Peyer's patch (tissue), 4 donors: ENCODE measurements at regions not wholly inside any gene's neighbourhood (a gene's known extent, or its start where the extent isn't known, plus 50 kb on each side); places are given as distances from the start of the nearest gene placed in this dataset.

Experiments used
- DNase-seq, 3 donors: peaks; one replicate each; pipeline ENCODE4 v3.0.0-alpha.2; 2017 to 2019
- H3K27ac ChIP-seq, 4 donors: fragments of 200-600 bp; sonication (generic); one replicate each; pipeline ENCODE4 v1.5.1; 2016 to 2019
- H3K27me3 ChIP-seq, 2 donors: fragments of 200-600 bp; sonication (generic); one replicate each; pipeline ENCODE4 v1.5.1; 2019
- H3K36me3 ChIP-seq, 3 donors: fragments of 200-600 bp; sonication (generic); one replicate each; pipeline ENCODE4 v1.5.1; 2016 to 2019
- H3K4me1 ChIP-seq, 4 donors: fragments of 200-600 bp; sonication (generic); one replicate each; pipeline ENCODE4 v1.5.1; 2016 to 2019
- H3K4me3 ChIP-seq, 4 donors: fragments of 200-600 bp; sonication (generic); 1 replicate in 3 of 4; 2 replicates in 1 of 4; pipeline ENCODE4 v1.5.1; 2016 to 2019; ENCODE audit warnings: mild to moderate bottlenecking in 1 of 4
- H3K9me3 ChIP-seq, 4 donors: fragments of 200-600 bp; sonication (generic); one replicate each; pipeline ENCODE4 v1.5.1; 2016 to 2019; ENCODE audit warnings: mild to moderate bottlenecking in 1 of 4
- CTCF ChIP-seq, 6 experiments: fragments of 450-650 bp in 4 of 6; fragments of 200-600 bp in 2 of 6; sonication (generic) in 1 of 6; IDR thresholded peaks; one replicate each; pipeline ENCODE4 v1.5.1; 2017 to 2019; ENCODE audit warnings: antibody characterized with exemption in 6 of 6, mild to moderate bottlenecking in 3 of 6, moderate library complexity in 1 of 6
- POLR2A ChIP-seq, 2 donors: fragments of 450-650 bp; IDR thresholded peaks; one replicate each; pipeline ENCODE4 v1.5.1; 2017; ENCODE audit warnings: antibody characterized with exemption in 2 of 2, mild to moderate bottlenecking in 2 of 2, moderate library complexity in 2 of 2

- no peak overlapping the region for H3K27ac ChIP-seq
- DNase-seq = no peak
- TF ChIP-seq POLR2A (IDR thresholded peaks at IDR 0.05) (no peak), CTCF (IDR thresholded peaks at IDR 0.05) (no peak)
- H3K27me3 ChIP-seq = no peaks in the 10 kb centered on the region
- H3K9me3 ChIP-seq = peaks cover 0 to 3% (median 0%) of the 10 kb centered on the region in 4 donors
- no peaks in the 10 kb centered on the region for H3K36me3 ChIP-seq
- no peaks in the 10 kb centered on the region for H3K4me1 ChIP-seq
- no peak overlapping the region for H3K4me3 ChIP-seq
These were observed 514.6 kb upstream of the FBXO33 start for GRCh38 chr14:39946807-39947206.

- Histone ChIP-seq H3K36me3 (no peaks in the 10 kb centered on the region), H3K4me1 (no peaks in the 10 kb centered on the region), H3K27me3 (no peaks in the 10 kb centered on the region), H3K27ac (no peak overlapping the region), H3K4me3 (no peak overlapping the region), H3K9me3 (no peaks in the 10 kb centered on the region)
- TF ChIP-seq POLR2A (IDR thresholded peaks at IDR 0.05) = no peak
- no peak for TF ChIP-seq CTCF (IDR thresholded peaks at IDR 0.05)
- no peak for DNase-seq
These were observed 506.8 kb upstream of the FBXO33 start for GRCh38 chr14:39939023-39939422.

- Histone ChIP-seq H3K9me3 (no peaks in the 10 kb centered on the region), H3K4me1 (no peaks in the 10 kb centered on the region), H3K27me3 (no peaks in the 10 kb centered on the region), H3K27ac (no peak overlapping the region), H3K36me3 (no peaks in the 10 kb centered on the region), H3K4me3 (no peak overlapping the region)
- DNase-seq = no peak
- no peak for TF ChIP-seq CTCF (IDR thresholded peaks at IDR 0.05)
- TF ChIP-seq POLR2A (IDR thresholded peaks at IDR 0.05) = no peak
These were observed 480.2 kb upstream of the FBXO33 start for GRCh38 chr14:39912192-39913100.

- no peak for DNase-seq
- H3K9me3 ChIP-seq = no peaks in the 10 kb centered on the region
- no peak overlapping the region for H3K4me3 ChIP-seq
- TF ChIP-seq CTCF (IDR thresholded peaks at IDR 0.05) = no peak
- H3K36me3 ChIP-seq = no peaks in the 10 kb centered on the region
- no peaks in the 10 kb centered on the region for H3K27me3 ChIP-seq
- no peak overlapping the region for H3K27ac ChIP-seq
- H3K4me1 ChIP-seq = no peaks in the 10 kb centered on the region
These were observed 465.4 kb upstream of the FBXO33 start for GRCh38 chr14:39897657-39898056.

- Histone ChIP-seq H3K36me3 (no peaks in the 10 kb centered on the region), H3K27ac (no peak overlapping the region), H3K9me3 (peaks cover 0 to 5% (median 0%) of the 10 kb centered on the region in 4 donors), H3K27me3 (no peaks in the 10 kb centered on the region), H3K4me3 (no peak overlapping the region), H3K4me1 (no peaks in the 10 kb centered on the region)
- DNase-seq = no peak
- no peak for TF ChIP-seq POLR2A (IDR thresholded peaks at IDR 0.05)
- no peak for TF ChIP-seq CTCF (IDR thresholded peaks at IDR 0.05)
These were observed 457.8 kb upstream of the FBXO33 start for GRCh38 chr14:39890026-39890425.
